Gastroesophageal sphincter (tissue), 4 donors: ENCODE measurements at regions not wholly inside any gene's neighbourhood (a gene's known extent, or its start where the extent isn't known, plus 50 kb on each side); places are given as distances from the start of the nearest gene placed in this dataset.

Source experiments
- ATAC-seq: fragments of 150-250 bp; one replicate; pipeline ENCODE4 v1.9.1; 2016; ENCODE audit warnings: mild to moderate bottlenecking, moderate library complexity
- H3K27ac ChIP-seq, 4 donors: fragments of 200-600 bp; sonication (generic) in 3 of 4; 1 replicate in 3 of 4; 2 replicates in 1 of 4; pipeline ENCODE4 v1.5.1; 2016 to 2019
- H3K27me3 ChIP-seq: fragments of 200-600 bp; sonication (generic); one replicate; pipeline ENCODE4 v1.5.1; 2019
- H3K36me3 ChIP-seq, 2 donors: fragments of 200-600 bp; sonication (generic); one replicate each; pipeline ENCODE4 v1.5.1; 2019; ENCODE audit warnings: control low read depth in 1 of 2
- H3K4me1 ChIP-seq, 3 donors: fragments of 200-600 bp; sonication (generic); 1 replicate in 2 of 3; 2 replicates in 1 of 3; pipeline ENCODE4 v1.5.1; 2016 to 2019; ENCODE audit warnings: control low read depth in 2 of 3
- H3K4me3 ChIP-seq, 2 donors: fragments of 200-600 bp; sonication (generic); one replicate each; pipeline ENCODE4 v1.5.1; 2019; ENCODE audit warnings: mild to moderate bottlenecking in 1 of 2, moderate library complexity in 1 of 2
- H3K9me3 ChIP-seq, 3 donors: fragments of 200-600 bp; sonication (generic); one replicate each; pipeline ENCODE4 v1.5.1; 2017 to 2019; ENCODE audit warnings: control low read depth in 2 of 3
- EP300 ChIP-seq: sonication (generic); formaldehyde crosslinking; IDR thresholded peaks from one replicate; pipeline ENCODE4 v1.6.1; 2017; ENCODE audit warnings: antibody characterized with exemption, mild to moderate bottlenecking
- POLR2A ChIP-seq, 2 donors: fragments of 450-650 bp; IDR thresholded peaks; one replicate each; pipeline ENCODE4 v1.6.1; 2017; ENCODE audit warnings: antibody characterized with exemption in 2 of 2, mild to moderate bottlenecking in 2 of 2, moderate library complexity in 1 of 2
- POLR2AphosphoS5 ChIP-seq: sonication (generic); formaldehyde crosslinking; IDR thresholded peaks from one replicate; pipeline ENCODE4 v1.6.1; 2017; ENCODE audit warnings: antibody characterized with exemption
- WGBS, 2 donors: methylation state at CpG; one replicate each; pipeline ENCODE4 v1.1.5; 2018; ENCODE audit warnings: low coverage in 1 of 2; 5-methylcytosine and 5-hydroxymethylcytosine counted together
- TF ChIP-seq, protein P1 (sequence below), 4 experiments: fragments of 200-600 bp in 2 of 4; fragments of 450-650 bp in 2 of 4; sonication (generic) in 1 of 4; IDR thresholded peaks; one replicate each; pipeline ENCODE4 v1.5.1; 2017 to 2019; ENCODE audit warnings: antibody characterized with exemption in 4 of 4, mild to moderate bottlenecking in 2 of 4, moderate library complexity in 2 of 4

DNA sequence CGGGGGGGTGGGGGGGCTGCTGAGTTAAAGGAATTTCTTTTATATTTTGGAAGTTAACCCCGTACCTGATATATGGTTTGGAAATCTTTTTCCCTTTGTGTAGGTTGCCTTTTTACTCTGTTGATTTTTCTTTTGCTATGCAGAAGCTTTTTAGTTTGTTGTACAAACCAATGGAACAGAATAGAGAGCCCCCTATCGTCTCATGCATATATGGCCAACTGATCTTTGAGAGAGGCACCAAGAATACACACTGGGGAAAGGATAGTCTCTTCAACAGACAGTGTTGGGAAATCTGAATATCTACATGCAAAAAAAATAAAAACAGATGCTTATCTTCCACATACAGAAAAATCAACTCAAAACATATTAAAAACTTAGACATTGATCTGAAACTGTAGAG, 647.8 kb upstream of the KLHL29 start:
- no peak for ATAC-seq
- Histone ChIP-seq H3K36me3 (no peaks in the 10 kb centered on the region), H3K27me3 (no peaks in the 10 kb centered on the region), H3K4me1 (no peaks in the 10 kb centered on the region), H3K9me3 (peaks cover 0 to 8% (median 0%) of the 10 kb centered on the region in 3 donors), H3K4me3 (no peak overlapping the region), H3K27ac (no peak overlapping the region)
- TF ChIP-seq, protein P1, sequence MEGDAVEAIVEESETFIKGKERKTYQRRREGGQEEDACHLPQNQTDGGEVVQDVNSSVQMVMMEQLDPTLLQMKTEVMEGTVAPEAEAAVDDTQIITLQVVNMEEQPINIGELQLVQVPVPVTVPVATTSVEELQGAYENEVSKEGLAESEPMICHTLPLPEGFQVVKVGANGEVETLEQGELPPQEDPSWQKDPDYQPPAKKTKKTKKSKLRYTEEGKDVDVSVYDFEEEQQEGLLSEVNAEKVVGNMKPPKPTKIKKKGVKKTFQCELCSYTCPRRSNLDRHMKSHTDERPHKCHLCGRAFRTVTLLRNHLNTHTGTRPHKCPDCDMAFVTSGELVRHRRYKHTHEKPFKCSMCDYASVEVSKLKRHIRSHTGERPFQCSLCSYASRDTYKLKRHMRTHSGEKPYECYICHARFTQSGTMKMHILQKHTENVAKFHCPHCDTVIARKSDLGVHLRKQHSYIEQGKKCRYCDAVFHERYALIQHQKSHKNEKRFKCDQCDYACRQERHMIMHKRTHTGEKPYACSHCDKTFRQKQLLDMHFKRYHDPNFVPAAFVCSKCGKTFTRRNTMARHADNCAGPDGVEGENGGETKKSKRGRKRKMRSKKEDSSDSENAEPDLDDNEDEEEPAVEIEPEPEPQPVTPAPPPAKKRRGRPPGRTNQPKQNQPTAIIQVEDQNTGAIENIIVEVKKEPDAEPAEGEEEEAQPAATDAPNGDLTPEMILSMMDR (IDR thresholded peaks at IDR 0.05) = no peak
- TF ChIP-seq POLR2A (IDR thresholded peaks at IDR 0.05) (no peak), EP300 (no peak), POLR2AphosphoS5 (no peak)
- WGBS, 2 donors = 61 to 62% methylated on average over 3 of the region's 3 CpGs

DNA sequence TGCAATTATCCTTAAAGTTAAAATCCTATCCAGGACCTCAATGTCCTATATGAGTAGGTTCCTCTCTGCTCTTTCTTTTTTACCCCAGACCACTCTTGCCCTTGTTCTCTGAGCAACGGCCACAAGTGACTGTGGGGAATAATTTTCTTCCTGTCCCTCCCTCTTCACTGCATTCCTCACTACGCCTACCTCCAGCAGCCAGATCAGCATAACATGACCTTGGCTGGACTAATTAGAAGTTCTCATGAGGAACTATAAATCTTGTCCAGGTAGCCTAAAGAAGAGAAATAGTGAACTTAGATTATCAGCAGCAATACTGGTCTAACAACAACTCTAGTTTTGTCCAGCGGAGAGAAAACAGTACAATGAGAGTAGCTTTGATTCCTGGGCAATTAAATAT, 643.8 kb upstream of the KLHL29 start:
- H3K4me3 ChIP-seq = no peak overlapping the region
- H3K9me3 ChIP-seq = no peaks in the 10 kb centered on the region
- H3K27ac ChIP-seq = no peak overlapping the region
- TF ChIP-seq POLR2A (IDR thresholded peaks at IDR 0.05) = no peak
- TF ChIP-seq, protein P1 (IDR thresholded peaks at IDR 0.05) = no peak
- TF ChIP-seq POLR2AphosphoS5 = no peak
- no peak for TF ChIP-seq EP300
- 58 to 71% methylated on average over 3 of the region's 3 CpGs for WGBS, 2 donors
- H3K27me3 ChIP-seq = no peaks in the 10 kb centered on the region
- no peaks in the 10 kb centered on the region for H3K4me1 ChIP-seq
- H3K36me3 ChIP-seq = no peaks in the 10 kb centered on the region
- ATAC-seq = no peak

DNA sequence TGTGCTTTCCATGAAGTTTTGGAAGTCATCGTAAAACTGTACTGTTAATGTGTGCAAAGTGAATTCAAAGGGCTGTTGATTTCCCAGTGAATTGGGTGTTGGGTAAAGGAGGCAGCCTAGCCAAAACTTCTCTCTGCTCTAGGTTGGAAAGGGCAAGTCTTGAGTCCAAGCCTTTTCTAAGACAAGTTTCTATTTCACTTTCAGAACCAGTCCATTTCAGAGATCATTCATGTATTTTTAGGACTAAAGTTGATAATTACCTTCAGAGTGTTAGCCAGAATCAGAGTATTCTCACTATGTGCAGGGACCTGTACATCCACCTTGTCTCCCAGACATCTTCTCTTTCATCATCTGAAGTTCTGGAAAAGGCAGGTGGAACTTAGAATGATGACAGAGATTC, 636.1 kb upstream of the KLHL29 start:
- ATAC-seq = no peak
- no peaks in the 10 kb centered on the region for H3K9me3 ChIP-seq
- TF ChIP-seq POLR2A (IDR thresholded peaks at IDR 0.05) (no peak), POLR2AphosphoS5 (no peak), EP300 (no peak)
- TF ChIP-seq, protein P1 (IDR thresholded peaks at IDR 0.05) = no peak
- 92 to 100% methylated on average over 1 of the region's 1 CpG for WGBS, 2 donors
- H3K4me1 ChIP-seq = no peaks in the 10 kb centered on the region
- H3K36me3 ChIP-seq = no peaks in the 10 kb centered on the region
- H3K4me3 ChIP-seq = no peak overlapping the region
- H3K27ac ChIP-seq = no peak overlapping the region
- H3K27me3 ChIP-seq = no peaks in the 10 kb centered on the region

DNA sequence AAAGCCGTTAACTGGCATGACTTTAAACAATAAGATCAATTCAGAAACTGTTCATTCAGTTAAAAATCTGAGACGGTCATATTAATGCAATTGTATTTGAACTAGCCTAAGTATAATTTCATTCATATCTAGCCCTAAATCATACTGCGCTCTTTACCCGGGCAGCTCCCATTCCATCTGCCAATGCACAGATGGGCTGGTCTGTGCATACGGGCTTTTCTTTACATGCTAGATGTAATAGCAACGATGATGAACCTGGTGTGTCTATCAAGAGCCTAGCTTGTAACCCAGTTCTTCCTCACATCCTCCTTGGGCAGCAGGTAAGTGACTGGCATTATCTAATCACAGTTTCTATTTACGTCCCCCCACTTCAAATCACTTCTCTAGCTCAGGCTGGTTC, 631.5 kb upstream of the KLHL29 start:
- Histone ChIP-seq H3K27ac (no peak overlapping the region), H3K4me1 (no peaks in the 10 kb centered on the region), H3K27me3 (no peaks in the 10 kb centered on the region), H3K4me3 (no peak overlapping the region), H3K36me3 (no peaks in the 10 kb centered on the region), H3K9me3 (no peaks in the 10 kb centered on the region)
- ATAC-seq = no peak
- TF ChIP-seq POLR2A (IDR thresholded peaks at IDR 0.05) = no peak
- TF ChIP-seq POLR2AphosphoS5 = no peak
- no peak for TF ChIP-seq EP300
- TF ChIP-seq, protein P1 (IDR thresholded peaks at IDR 0.05) = no peak
- WGBS, 2 donors = 87 to 90% methylated on average over 7 of the region's 7 CpGs

DNA sequence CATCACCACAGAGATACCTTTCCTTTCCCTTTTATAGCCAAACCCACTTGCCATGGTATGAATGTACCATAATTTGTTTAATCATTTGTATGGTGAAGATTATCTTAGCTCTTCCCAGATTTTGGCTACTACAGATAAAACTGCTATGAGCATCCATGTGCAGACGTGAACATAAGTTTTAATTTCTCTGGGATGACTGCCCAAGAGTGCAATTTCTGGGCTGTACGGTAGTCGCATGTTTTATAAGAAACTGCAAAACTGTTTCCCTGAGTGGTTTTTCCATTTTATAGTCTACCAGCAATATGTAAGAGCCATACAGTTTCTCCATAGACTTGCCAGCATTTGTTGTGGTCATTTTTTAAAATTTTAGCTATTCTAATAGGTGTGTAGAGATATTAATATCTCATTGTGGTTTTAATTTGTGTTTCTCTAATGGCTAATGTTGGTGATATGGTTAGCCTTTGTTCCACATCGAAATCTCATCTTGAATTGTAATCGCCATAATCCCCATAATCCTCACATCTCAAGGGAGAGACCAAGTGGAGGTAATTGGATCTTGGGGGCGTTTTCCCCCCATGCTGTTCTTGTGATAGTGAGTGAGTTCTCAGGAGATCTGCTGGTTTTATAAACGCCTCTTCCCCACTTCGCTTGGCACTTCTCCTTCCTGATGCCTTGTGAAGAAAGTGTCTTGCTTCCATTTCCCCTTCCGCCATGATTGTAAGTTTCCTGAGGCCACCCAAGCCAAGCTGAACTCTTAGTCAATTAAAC, 628.5 kb upstream of the KLHL29 start:
- Histone ChIP-seq H3K4me3 (no peak overlapping the region), H3K27ac (no peak overlapping the region), H3K27me3 (no peaks in the 10 kb centered on the region), H3K36me3 (no peaks in the 10 kb centered on the region), H3K9me3 (no peaks in the 10 kb centered on the region), H3K4me1 (no peaks in the 10 kb centered on the region)
- 84 to 95% methylated on average over 4 to 9 of the region's 9 CpGs for WGBS, 2 donors
- no peak for ATAC-seq
- no peak for TF ChIP-seq EP300
- TF ChIP-seq, protein P1 (IDR thresholded peaks at IDR 0.05) = no peak
- TF ChIP-seq POLR2A (IDR thresholded peaks at IDR 0.05) = no peak
- TF ChIP-seq POLR2AphosphoS5 = no peak
